ENCODE measurements at regions not wholly inside any gene's neighbourhood (a gene's known extent, or its start where the extent isn't known, plus 50 kb on each side); places are given as distances from the start of the nearest gene placed in this dataset.
A peak's percentile ranks its signal among the peaks of the same experiment; 100 is the strongest.

DNA sequence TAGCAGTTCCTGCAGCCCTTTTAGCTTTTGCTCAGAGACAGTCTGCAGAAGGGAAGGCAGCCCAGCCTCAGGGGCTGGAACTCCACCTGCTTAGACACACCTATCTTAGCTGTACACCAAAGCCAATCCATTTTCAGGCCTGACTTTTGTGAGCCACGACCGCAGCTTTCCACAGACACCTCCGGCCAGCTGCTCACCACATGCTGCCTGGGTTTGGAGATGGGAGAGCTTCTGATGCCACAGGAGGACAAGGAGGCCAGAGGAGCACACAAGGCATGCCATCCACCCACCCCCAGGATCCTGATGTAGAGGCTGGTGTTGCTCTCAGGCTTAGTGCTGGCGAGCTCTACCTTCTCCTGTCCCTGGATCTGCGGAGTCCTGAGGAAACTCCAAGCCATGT lies 141.8 kb upstream of the NALF2 start:
- H3K9me3 ChIP-seq (ENCODE audit: low read depth, low read length, poor library complexity, severe bottlenecking): no peaks in the 10 kb centered on the region
- H3K27ac ChIP-seq (ENCODE audit: low read depth, low read length, poor library complexity, severe bottlenecking): peak overlapping the region; percentile 37
- CTCF ChIA-PET: no interaction called here
- no peaks in the 10 kb centered on the region for H3K36me3 ChIP-seq (ENCODE audit: insufficient read depth, low read length, poor library complexity, severe bottlenecking)
- BruUV-seq (replicated peaks): no TSS peak
- H3K4me3 ChIP-seq (ENCODE audit: low read depth, low read length, poor library complexity, severe bottlenecking): no peak overlapping the region
- no peaks in the 10 kb centered on the region for H3K27me3 ChIP-seq (replicated peaks; ENCODE audit: insufficient read depth, low read depth, low read length, poor library complexity)
- TF ChIP-seq, protein P1, sequence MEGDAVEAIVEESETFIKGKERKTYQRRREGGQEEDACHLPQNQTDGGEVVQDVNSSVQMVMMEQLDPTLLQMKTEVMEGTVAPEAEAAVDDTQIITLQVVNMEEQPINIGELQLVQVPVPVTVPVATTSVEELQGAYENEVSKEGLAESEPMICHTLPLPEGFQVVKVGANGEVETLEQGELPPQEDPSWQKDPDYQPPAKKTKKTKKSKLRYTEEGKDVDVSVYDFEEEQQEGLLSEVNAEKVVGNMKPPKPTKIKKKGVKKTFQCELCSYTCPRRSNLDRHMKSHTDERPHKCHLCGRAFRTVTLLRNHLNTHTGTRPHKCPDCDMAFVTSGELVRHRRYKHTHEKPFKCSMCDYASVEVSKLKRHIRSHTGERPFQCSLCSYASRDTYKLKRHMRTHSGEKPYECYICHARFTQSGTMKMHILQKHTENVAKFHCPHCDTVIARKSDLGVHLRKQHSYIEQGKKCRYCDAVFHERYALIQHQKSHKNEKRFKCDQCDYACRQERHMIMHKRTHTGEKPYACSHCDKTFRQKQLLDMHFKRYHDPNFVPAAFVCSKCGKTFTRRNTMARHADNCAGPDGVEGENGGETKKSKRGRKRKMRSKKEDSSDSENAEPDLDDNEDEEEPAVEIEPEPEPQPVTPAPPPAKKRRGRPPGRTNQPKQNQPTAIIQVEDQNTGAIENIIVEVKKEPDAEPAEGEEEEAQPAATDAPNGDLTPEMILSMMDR (conservative IDR thresholded peaks at IDR 0.05; ENCODE audit: low read depth, low read length): no peak
- TF ChIP-seq EZH2 (IDR thresholded peaks at IDR 0.05; ENCODE audit: borderline replicate concordance, low read depth, low read length, poor library complexity, severe bottlenecking): no peak
- peaks cover 18% of the 10 kb centered on the region for H3K4me1 ChIP-seq (ENCODE audit: insufficient read depth, low read length, poor library complexity, severe bottlenecking)
- intact Hi-C loops (cut with micrococcal nuclease; ENCODE audit: unreplicated experiment): no loop called here
- POLR2A ChIA-PET (ENCODE audit: low non-redundant PET): no interaction called here
- no peak for DNase-seq (ENCODE audit: low spot score)

DNA sequence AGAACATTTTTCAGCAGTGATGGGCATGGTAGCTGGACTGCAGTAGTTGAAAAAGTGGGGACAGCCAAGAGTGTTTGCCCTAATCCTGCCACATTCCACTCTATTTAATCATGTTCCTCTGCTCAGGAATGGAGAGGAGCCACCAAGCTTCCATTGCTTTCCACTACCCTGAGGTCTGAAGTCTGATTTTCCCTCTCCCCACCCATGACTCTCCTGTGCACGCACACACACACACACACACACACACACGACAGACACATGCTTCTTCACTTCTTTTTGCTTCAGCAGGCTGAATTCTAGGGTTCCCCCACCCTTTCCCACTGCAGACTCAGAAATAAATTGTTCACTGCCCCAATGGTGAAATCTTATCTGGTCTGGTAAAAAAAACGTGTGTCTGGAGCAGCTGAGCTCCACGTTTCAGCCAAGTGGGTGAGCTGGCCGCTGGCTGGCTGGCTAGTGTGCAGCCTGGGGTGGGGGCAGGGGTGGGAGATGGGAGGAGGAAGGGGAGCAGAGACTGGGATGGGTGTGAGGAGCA lies 142.7 kb upstream of the NALF2 start:
- intact Hi-C loops (cut with micrococcal nuclease; ENCODE audit: unreplicated experiment): no loop called here

DNA sequence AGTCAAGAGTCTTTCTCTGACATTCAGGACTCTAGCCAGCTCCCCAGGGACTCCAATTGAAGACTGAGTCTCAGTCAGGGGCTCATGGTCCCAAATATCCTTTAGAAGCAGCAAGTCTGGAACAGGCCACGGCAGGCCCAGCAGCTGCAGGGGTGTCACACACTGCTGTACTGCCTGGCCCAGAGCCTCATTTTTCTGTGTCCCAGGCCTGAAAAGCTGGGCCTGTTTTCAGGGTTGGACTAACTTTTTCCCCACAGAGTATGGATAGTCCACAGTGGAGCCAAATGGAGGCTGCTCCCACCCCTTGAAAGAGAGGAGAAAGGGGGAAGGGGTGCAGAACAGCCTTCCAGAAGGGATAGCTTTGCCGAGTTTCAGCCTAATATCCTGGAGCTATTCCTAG lies 146.8 kb upstream of the NALF2 start:
- Histone ChIP-seq H3K27ac (ENCODE audit: low read depth, low read length, poor library complexity, severe bottlenecking) (no peak overlapping the region), H3K4me3 (ENCODE audit: low read depth, low read length, poor library complexity, severe bottlenecking) (no peak overlapping the region), H3K27me3 (replicated peaks; ENCODE audit: insufficient read depth, low read depth, low read length, poor library complexity) (no peaks in the 10 kb centered on the region), H3K9me3 (ENCODE audit: low read depth, low read length, poor library complexity, severe bottlenecking) (no peaks in the 10 kb centered on the region), H3K36me3 (ENCODE audit: insufficient read depth, low read length, poor library complexity, severe bottlenecking) (no peaks in the 10 kb centered on the region), H3K4me1 (ENCODE audit: insufficient read depth, low read length, poor library complexity, severe bottlenecking) (peaks cover 8% of the 10 kb centered on the region)
- TF ChIP-seq, protein P1 (conservative IDR thresholded peaks at IDR 0.05; ENCODE audit: low read depth, low read length): no peak
- no peak for TF ChIP-seq EZH2 (IDR thresholded peaks at IDR 0.05; ENCODE audit: borderline replicate concordance, low read depth, low read length, poor library complexity, severe bottlenecking)
- intact Hi-C loops (cut with micrococcal nuclease; ENCODE audit: unreplicated experiment): no loop called here
- POLR2A ChIA-PET (ENCODE audit: low non-redundant PET): no interaction called here
- no TSS peak for BruUV-seq (replicated peaks)
- no peak for DNase-seq (ENCODE audit: low spot score)
- CTCF ChIA-PET: no interaction called here

More for the DNA sequence above, 142.7 kb upstream of the NALF2 start:
- Histone ChIP-seq H3K4me1 (ENCODE audit: insufficient read depth, low read length, poor library complexity, severe bottlenecking) (peaks cover 19% of the 10 kb centered on the region), H3K36me3 (ENCODE audit: insufficient read depth, low read length, poor library complexity, severe bottlenecking) (no peaks in the 10 kb centered on the region), H3K4me3 (ENCODE audit: low read depth, low read length, poor library complexity, severe bottlenecking) (no peak overlapping the region), H3K27me3 (replicated peaks; ENCODE audit: insufficient read depth, low read depth, low read length, poor library complexity) (no peaks in the 10 kb centered on the region), H3K9me3 (ENCODE audit: low read depth, low read length, poor library complexity, severe bottlenecking) (no peaks in the 10 kb centered on the region), H3K27ac (ENCODE audit: low read depth, low read length, poor library complexity, severe bottlenecking) (no peak overlapping the region)
- ChIA-PET POLR2A (ENCODE audit: low non-redundant PET) (no interaction called here), CTCF (no interaction called here)
- DNase-seq (ENCODE audit: low spot score): no peak
- BruUV-seq (replicated peaks): no TSS peak
- no peak for TF ChIP-seq EZH2 (IDR thresholded peaks at IDR 0.05; ENCODE audit: borderline replicate concordance, low read depth, low read length, poor library complexity, severe bottlenecking)
- TF ChIP-seq, protein P1 (conservative IDR thresholded peaks at IDR 0.05; ENCODE audit: low read depth, low read length): no peak

All from A673 (cell line).